ENCODE measurements at regions not wholly inside any gene's neighbourhood (a gene's known extent, or its start where the extent isn't known, plus 50 kb on each side); places are given as distances from the start of the nearest gene placed in this dataset.
"Not testable (repeated sequence)": the region's sequence is repeated elsewhere in the genome, so short reads cannot be mapped to it uniquely, and the experiment has no call there.

GRCh38 chr13:31594056-31594455 is 145.3 kb upstream of the RXFP2 start:
- Histone ChIP-seq H3K4me3 (no peak overlapping the region), H3K27ac (no peak overlapping the region)

- Histone ChIP-seq H3K27ac (no peak overlapping the region), H3K4me3 (no peak overlapping the region)
Observed at GRCh38 chr13:31595563-31595962, 143.8 kb upstream of the RXFP2 start.

GRCh38 chr13:31598990-31599389 is 140.3 kb upstream of the RXFP2 start:
- Histone ChIP-seq H3K4me3 (no peak overlapping the region), H3K27ac (no peak overlapping the region)

GRCh38 chr13:31605076-31605860 is 134.1 kb upstream of the RXFP2 start:
- Histone ChIP-seq H3K27ac (no peak overlapping the region), H3K4me3 (no peak overlapping the region)

GRCh38 chr13:31607531-31607930 is 131.8 kb upstream of the RXFP2 start:
- H3K4me3 ChIP-seq, H3K27ac ChIP-seq: not testable (repeated sequence)

GRCh38 chr13:31608780-31609179 is 130.5 kb upstream of the RXFP2 start:
- not testable (repeated sequence) for H3K4me3 ChIP-seq, H3K27ac ChIP-seq

GRCh38 chr13:31610270-31610998 is 128.9 kb upstream of the RXFP2 start:
- no peak overlapping the region for H3K27ac ChIP-seq

GRCh38 chr13:31611214-31611613 is 128.1 kb upstream of the RXFP2 start:
- H3K4me3 ChIP-seq = no peak overlapping the region
- no peak overlapping the region for H3K27ac ChIP-seq

More at GRCh38 chr13:31610270-31610998, 128.9 kb upstream of the RXFP2 start:
- no peak overlapping the region for H3K4me3 ChIP-seq

GRCh38 chr13:31614073-31614472 is 125.3 kb upstream of the RXFP2 start:
- Histone ChIP-seq H3K27ac (no peak overlapping the region), H3K4me3 (no peak overlapping the region)

GRCh38 chr13:31614704-31615103 is 124.6 kb upstream of the RXFP2 start:
- no peak overlapping the region for H3K27ac ChIP-seq

GRCh38 chr13:31625115-31625514 is 114.2 kb upstream of the RXFP2 start:
- no peak overlapping the region for H3K4me3 ChIP-seq
- H3K27ac ChIP-seq = no peak overlapping the region

More at GRCh38 chr13:31614704-31615103, 124.6 kb upstream of the RXFP2 start:
- H3K4me3 ChIP-seq = no peak overlapping the region

GRCh38 chr13:31627097-31627845 is 112.1 kb upstream of the RXFP2 start:
- H3K27ac ChIP-seq = no peak overlapping the region
- H3K4me3 ChIP-seq = no peak overlapping the region

- Histone ChIP-seq H3K4me3 (no peak overlapping the region), H3K27ac (peak overlapping the region in 1 of 21 experiments; percentile 26)
Observed at GRCh38 chr13:31629085-31629780, 110.1 kb upstream of the RXFP2 start.

- Histone ChIP-seq H3K27ac (no peak overlapping the region), H3K4me3 (no peak overlapping the region)
Observed at GRCh38 chr13:31631071-31631470, 108.3 kb upstream of the RXFP2 start.

- no peak overlapping the region for H3K4me3 ChIP-seq
- H3K27ac ChIP-seq = no peak overlapping the region
Observed at GRCh38 chr13:31631746-31632145, 107.6 kb upstream of the RXFP2 start.

- H3K27ac ChIP-seq = peak overlapping the region in 2 of 21 experiments; percentile 20 to 66
Observed at GRCh38 chr13:31638577-31638976, 100.7 kb upstream of the RXFP2 start.

GRCh38 chr13:31639443-31640163 is 99.7 kb upstream of the RXFP2 start:
- Histone ChIP-seq H3K4me3 (no peak overlapping the region), H3K27ac (peak overlapping the region in 2 of 21 experiments; percentile 20 to 66)

More at GRCh38 chr13:31638577-31638976, 100.7 kb upstream of the RXFP2 start:
- H3K4me3 ChIP-seq = no peak overlapping the region

GRCh38 chr13:31649766-31650165 is 89.6 kb upstream of the RXFP2 start:
- Histone ChIP-seq H3K27ac (no peak overlapping the region), H3K4me3 (no peak overlapping the region)

GRCh38 chr13:31653730-31654129 is 85.6 kb upstream of the RXFP2 start:
- Histone ChIP-seq H3K27ac (no peak overlapping the region), H3K4me3 (no peak overlapping the region)
